ENCODE measurements at regions not wholly inside any gene's neighbourhood (a gene's known extent, or its start where the extent isn't known, plus 50 kb on each side); places are given as distances from the start of the nearest gene placed in this dataset.

DNA sequence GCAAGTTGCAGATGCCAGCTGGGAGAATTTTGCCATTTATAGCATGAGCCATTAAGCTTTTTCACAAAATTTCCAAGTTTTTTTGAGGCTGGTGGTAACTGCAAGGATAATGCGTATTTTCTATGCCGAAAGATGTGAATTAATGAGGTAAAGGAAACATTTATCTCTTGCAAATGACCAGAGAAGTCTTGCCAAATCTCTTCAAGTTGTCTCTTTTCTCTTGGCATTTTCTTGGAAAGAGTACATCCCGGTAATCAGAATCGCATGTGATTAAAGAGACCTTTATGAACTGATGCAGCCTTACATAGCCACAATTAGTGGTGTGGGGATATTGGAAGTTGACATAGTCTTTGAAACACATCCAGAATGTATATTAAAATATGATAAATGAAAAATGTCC is 136.5 kb upstream of the MMADHC start:
- TF ChIP-seq CTCF (IDR thresholded peaks at IDR 0.05) (no peak), EP300 (IDR thresholded peaks at IDR 0.05) (no peak)
